NCI-H69 (cell line): ENCODE measurements at regions not wholly inside any gene's neighbourhood (a gene's known extent, or its start where the extent isn't known, plus 50 kb on each side); places are given as distances from the start of the nearest gene placed in this dataset.
"Not testable (repeated sequence)": the region's sequence is repeated elsewhere in the genome, so short reads cannot be mapped to it uniquely, and the experiment has no call there.

ENCODE experiments used
- DNase-seq: peaks from one replicate; lab custom pipeline; 2025; lab: John Stamatoyannopoulos, UW

DNA sequence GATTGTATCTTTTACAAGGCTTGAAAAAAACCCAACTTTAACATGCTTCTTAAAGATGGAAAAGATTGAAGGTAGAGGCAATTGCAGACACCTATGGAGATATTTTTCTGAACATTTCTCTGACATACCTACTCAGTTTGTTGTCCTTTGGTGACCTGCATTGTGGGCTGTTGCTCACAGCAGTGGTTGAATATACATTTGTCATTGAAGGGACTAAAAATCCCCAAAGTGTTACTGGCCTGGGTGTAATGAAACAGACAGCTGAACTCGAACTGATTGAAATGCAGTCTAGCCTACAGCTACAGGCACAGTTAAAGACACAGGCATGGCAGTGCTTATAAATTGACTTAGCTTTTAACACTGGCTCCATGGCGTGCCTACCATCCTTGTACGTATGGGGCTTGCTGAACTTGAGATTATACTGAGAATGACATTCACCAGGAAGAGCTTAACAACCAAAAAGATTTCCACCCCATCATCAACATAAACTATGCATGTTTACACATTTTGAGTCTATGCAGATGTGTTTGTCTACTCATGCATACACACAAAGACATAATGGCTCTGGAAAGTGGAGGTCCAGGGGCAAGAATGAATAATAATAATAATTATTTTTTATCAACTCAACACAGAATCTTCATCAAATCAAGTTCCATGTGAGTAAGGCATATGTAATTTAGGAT is 83.2 kb upstream of the NOX3 start:
- no peak for DNase-seq

DNA sequence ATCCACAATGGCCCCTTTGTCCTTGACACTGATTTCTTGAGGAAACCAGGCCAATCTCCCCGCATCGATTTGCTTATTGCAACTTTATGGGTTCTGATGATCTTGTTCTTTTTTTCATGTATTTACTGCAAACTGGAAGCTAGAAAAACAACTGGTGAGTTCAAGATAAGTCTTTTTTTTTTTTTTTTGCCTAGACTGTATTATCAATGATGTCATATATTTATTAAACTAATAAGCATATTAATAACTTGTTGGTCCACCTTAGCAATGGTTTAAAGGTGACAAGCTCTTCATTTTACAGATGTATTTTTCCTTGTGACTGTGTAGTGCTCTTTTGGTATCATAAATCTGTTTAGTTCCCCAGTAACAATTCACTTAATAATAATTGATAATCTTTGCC is 79.0 kb upstream of the NOX3 start:
- no peak for DNase-seq

- DNase-seq = peak; percentile 54
Measured at GRCh38 chr6:155530219-155530834, 74.7 kb upstream of the NOX3 start.

GRCh38 chr6:155529814-155530213 is 74.2 kb upstream of the NOX3 start:
- not testable (repeated sequence) for DNase-seq

DNA sequence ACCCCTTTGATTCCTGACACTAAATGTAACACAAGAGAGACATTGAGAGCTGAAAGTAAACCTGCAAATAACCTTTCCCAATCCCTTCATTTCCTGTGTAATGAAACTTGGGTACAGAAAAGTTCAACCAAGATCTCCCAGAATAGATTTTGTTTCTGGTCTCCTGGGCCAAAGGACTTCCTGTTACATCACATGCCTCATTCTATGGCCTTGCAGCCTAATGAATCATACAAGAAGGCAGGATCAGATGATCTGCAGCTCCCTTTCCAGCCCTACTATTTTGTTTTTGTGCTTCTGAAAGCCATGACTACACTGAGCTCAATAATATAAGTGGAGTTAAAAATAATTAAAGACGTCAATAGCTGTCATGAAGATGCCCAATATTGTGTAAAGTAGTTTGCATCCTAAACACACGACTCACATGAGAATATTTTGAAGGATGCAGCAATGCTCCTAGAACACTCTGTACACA is 73.4 kb upstream of the NOX3 start:
- peak; percentile 24 for DNase-seq

DNA sequence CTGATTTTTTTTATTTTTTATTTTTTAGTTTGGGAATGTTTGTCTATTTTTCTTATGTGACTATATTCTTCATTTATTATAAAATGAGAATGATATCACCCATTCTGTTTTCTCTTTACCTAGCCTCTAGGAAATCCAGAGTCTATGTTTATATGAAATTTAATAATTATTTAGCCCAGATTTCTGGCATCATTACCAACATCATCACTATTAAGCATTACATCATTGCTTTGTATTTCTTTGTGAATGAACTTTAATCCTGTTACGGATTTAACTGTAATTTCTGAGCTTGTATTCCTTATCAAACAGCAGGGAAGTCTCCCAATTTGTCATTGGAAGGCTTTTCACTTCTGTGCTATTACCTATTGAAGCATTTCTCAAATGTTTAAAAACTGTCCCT is 72.7 kb upstream of the NOX3 start:
- no peak for DNase-seq

- DNase-seq = no peak
Measured at GRCh38 chr6:155527443-155527842, 71.8 kb upstream of the NOX3 start.

DNA sequence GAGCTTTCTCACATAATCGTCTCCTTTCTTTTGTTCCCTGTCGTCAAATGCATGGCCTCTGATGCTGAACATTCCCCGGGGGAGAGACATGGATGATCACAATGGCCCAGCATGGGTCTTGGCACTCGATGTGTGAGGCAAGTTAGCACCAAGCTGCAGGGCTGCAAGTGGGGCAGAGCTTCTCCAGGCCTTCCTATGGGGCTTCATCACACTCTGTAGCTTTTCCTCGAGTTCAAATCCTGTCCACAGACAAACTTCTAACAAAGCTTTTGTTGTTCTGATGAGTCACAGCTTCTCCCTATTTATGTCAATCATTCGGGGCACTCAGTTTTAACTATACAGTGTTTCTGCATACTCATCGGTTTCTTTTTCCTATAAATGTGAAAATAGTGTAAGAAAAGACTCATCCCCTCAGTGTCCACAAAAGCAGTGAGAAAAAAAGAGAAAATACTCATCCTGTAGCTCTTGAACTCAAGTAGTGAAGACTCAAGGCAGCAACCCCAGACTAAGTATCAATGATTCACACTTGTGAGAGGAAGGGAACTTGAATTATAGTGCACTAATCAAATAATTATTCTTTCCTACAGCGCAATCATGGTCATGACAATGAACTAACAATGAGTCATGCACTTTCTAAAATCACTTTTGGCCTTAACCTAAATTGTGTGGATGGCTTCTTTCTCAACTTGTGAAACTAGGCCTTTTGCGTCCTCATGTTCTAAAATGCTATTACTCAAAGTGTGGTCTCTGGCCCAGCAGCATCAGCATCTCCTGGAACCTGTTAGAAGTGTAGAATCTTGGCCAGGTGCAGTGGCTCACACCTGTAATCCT is 68.4 kb upstream of the NOX3 start:
- peak; percentile 90 for DNase-seq

GRCh38 chr6:155521719-155522118 is 66.1 kb upstream of the NOX3 start:
- peak; percentile 62 for DNase-seq

DNA sequence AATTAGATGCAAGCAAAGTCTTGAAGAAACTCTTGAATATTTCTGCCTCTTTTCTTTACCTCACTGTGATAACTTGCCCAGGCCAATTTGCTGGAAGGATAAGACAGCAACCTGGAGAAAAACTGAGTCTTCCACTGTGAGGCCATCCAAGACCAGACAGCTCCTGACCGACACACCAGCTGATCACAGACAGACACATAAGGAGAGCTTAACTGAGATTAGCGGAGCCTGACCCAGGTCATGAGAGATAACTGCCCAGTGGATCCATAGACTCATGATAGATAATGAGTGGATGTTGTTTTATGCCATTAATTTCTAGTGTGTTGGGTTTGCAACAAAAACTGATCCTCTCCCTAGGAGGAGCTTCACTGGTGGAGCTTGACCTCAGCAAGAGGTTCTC is 64.4 kb upstream of the NOX3 start:
- no peak for DNase-seq

- DNase-seq = no peak
Measured at GRCh38 chr6:155519176-155519738, 63.6 kb upstream of the NOX3 start.

DNA sequence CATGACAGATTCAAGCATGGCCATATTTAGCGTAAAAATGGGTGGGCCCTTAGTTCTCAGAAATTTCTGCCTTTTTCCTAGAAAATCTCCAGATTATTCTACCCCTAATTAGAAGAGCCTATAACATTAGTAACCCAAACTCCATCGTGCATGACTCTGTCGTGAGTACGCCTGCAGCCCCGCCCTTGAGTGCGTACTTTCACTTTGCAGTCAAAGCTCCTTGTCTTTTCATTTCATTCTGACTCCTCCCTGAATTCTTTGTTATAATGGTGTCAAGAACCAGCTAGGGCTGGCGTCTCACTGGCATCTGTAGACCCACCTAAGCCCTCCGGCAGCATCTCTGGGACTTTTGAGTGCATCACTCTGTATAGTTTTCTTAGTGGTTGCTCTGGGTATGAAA is 61.7 kb upstream of the NOX3 start:
- DNase-seq = no peak

- DNase-seq = no peak
Measured at GRCh38 chr6:155510879-155511278, 55.2 kb upstream of the NOX3 start.

GRCh38 chr6:155509743-155510475 is 54.3 kb upstream of the NOX3 start:
- DNase-seq = no peak

- DNase-seq = no peak
Measured at GRCh38 chr6:155505608-155505989, 50.0 kb upstream of the NOX3 start.
